MM.1S (cell line): ENCODE measurements at regions not wholly inside any gene's neighbourhood (a gene's known extent, or its start where the extent isn't known, plus 50 kb on each side); places are given as distances from the start of the nearest gene placed in this dataset.

ENCODE experiments used
- DNase-seq: peaks from one replicate; pipeline ENCODE4 v3.0.0-alpha.2; 2015
- H2AFZ ChIP-seq: fragments of 300-600 bp; sonication (generic); 2 replicates; pipeline ENCODE4 v1.6.0; 2016; ENCODE audit warnings: antibody characterized with exemption, low read length
- H3F3A ChIP-seq: fragments of 300-600 bp; sonication (generic); 2 replicates; pipeline ENCODE4 v1.6.1; 2016; ENCODE audit warnings: mild to moderate bottlenecking, antibody characterized with exemption, low read length, moderate library complexity, mixed read lengths; ENCODE audit not compliant: insufficient read depth
- H3K27ac ChIP-seq: fragments of 300-600 bp; sonication (generic); 2 replicates; pipeline ENCODE4 v1.5.1; 2016; ENCODE audit warnings: mild to moderate bottlenecking, low read length
- H3K27me3 ChIP-seq: fragments of 300-600 bp; sonication (generic); replicated peaks from 2 replicates; pipeline ENCODE4 v1.6.0; 2016; ENCODE audit warnings: low read length; ENCODE audit not compliant: insufficient read depth
- H3K36me3 ChIP-seq: fragments of 300-600 bp; sonication (generic); replicated peaks from 2 replicates; pipeline ENCODE4 v1.6.1; 2016; ENCODE audit warnings: mild to moderate bottlenecking, low read length, mixed read lengths; ENCODE audit not compliant: insufficient read depth
- H3K4me1 ChIP-seq: fragments of 300-600 bp; sonication (generic); 2 replicates; pipeline ENCODE4 v1.6.1; 2016; ENCODE audit warnings: low read length, mixed read lengths
- H3K4me2 ChIP-seq: fragments of 300-600 bp; sonication (generic); 2 replicates; pipeline ENCODE4 v1.6.0; 2016; ENCODE audit warnings: low read depth, low read length
- H3K4me3 ChIP-seq: fragments of 300-600 bp; sonication (generic); 2 replicates; pipeline ENCODE4 v1.5.1; 2016; ENCODE audit warnings: low read length, mixed read lengths
- H3K79me2 ChIP-seq: fragments of 300-600 bp; sonication (generic); 2 replicates; pipeline ENCODE4 v1.6.1; 2016; ENCODE audit warnings: mixed run types, low read length, mixed read lengths
- H3K9ac ChIP-seq: fragments of 300-600 bp; sonication (generic); 2 replicates; pipeline ENCODE4 v1.6.1; 2016; ENCODE audit warnings: low read length, mixed read lengths
- H3K9me2 ChIP-seq: fragments of 300-600 bp; sonication (generic); replicated peaks from 2 replicates; pipeline ENCODE4 v1.6.1; 2016; ENCODE audit warnings: mild to moderate bottlenecking, low read length, mixed read lengths; ENCODE audit not compliant: insufficient read depth
- H3K9me3 ChIP-seq: fragments of 300-600 bp; sonication (generic); replicated peaks from 2 replicates; pipeline ENCODE4 v1.6.1; 2016; ENCODE audit warnings: mild to moderate bottlenecking, low read length, mixed read lengths; ENCODE audit not compliant: insufficient read depth
- H4K20me1 ChIP-seq: fragments of 300-600 bp; sonication (generic); 2 replicates; pipeline ENCODE4 v1.6.1; 2016; ENCODE audit warnings: mild to moderate bottlenecking, low read length, moderate library complexity, mixed read lengths; ENCODE audit not compliant: insufficient read depth
- CTCF ChIP-seq: fragments of 300-600 bp; sonication (generic); IDR thresholded peaks from 2 replicates; pipeline ENCODE4 v1.5.1; 2016; ENCODE audit warnings: antibody characterized with exemption, low read length, mixed read lengths
- EZH2 ChIP-seq: fragments of 300-600 bp; sonication (generic); optimal IDR thresholded peaks from 2 replicates; pipeline ENCODE3; 2017; ENCODE audit warnings: low read depth, mild to moderate bottlenecking, antibody characterized with exemption, low read length, mixed read lengths
- EZH2phosphoT487 ChIP-seq: fragments of 300-600 bp; sonication (generic); IDR thresholded peaks from 2 replicates; pipeline ENCODE4 v1.6.1; 2018; ENCODE audit warnings: antibody characterized with exemption, low read length

- Histone ChIP-seq H4K20me1 (no peaks in the 10 kb centered on the region), H3F3A (no peaks in the 10 kb centered on the region), H3K9me2 (no peaks in the 10 kb centered on the region), H3K79me2 (no peaks in the 10 kb centered on the region), H3K4me1 (no peaks in the 10 kb centered on the region), H3K4me2 (no peak overlapping the region), H3K27ac (no peak overlapping the region), H2AFZ (no peak overlapping the region), H3K4me3 (no peak overlapping the region), H3K27me3 (no peaks in the 10 kb centered on the region), H3K9me3 (no peaks in the 10 kb centered on the region), H3K9ac (no peak overlapping the region), H3K36me3 (no peaks in the 10 kb centered on the region)
- no peak for TF ChIP-seq EZH2
- no peak for TF ChIP-seq CTCF
- TF ChIP-seq EZH2phosphoT487, result no peak
- no peak for DNase-seq
Measured at GRCh38 chr4:34139346-34139745, 2105.0 kb downstream of the ARAP2 start.

- H3K27me3 ChIP-seq, result no peaks in the 10 kb centered on the region
- H3K9me2 ChIP-seq, result no peaks in the 10 kb centered on the region
- no peaks in the 10 kb centered on the region for H3K36me3 ChIP-seq
- H3K27ac ChIP-seq, result no peak overlapping the region
- no peak overlapping the region for H3K4me3 ChIP-seq
- H3K4me1 ChIP-seq, result no peaks in the 10 kb centered on the region
- no peak for DNase-seq
- no peak overlapping the region for H3K4me2 ChIP-seq
- H3K79me2 ChIP-seq, result no peaks in the 10 kb centered on the region
- TF ChIP-seq EZH2 (no peak), CTCF (no peak), EZH2phosphoT487 (no peak)
- no peaks in the 10 kb centered on the region for H3K9me3 ChIP-seq
- no peaks in the 10 kb centered on the region for H3F3A ChIP-seq
- H3K9ac ChIP-seq, result no peak overlapping the region
- H2AFZ ChIP-seq, result no peak overlapping the region
- H4K20me1 ChIP-seq, result no peaks in the 10 kb centered on the region
Measured at GRCh38 chr4:34148322-34148908, 2095.9 kb downstream of the ARAP2 start.

GRCh38 chr4:34157547-34157946, 2086.8 kb downstream of the ARAP2 start:
- no peak overlapping the region for H3K27ac ChIP-seq
- H4K20me1 ChIP-seq, result no peaks in the 10 kb centered on the region
- H3K79me2 ChIP-seq, result no peaks in the 10 kb centered on the region
- H3F3A ChIP-seq, result no peaks in the 10 kb centered on the region
- no peaks in the 10 kb centered on the region for H3K27me3 ChIP-seq
- no peaks in the 10 kb centered on the region for H3K9me3 ChIP-seq
- H3K9me2 ChIP-seq, result no peaks in the 10 kb centered on the region
- TF ChIP-seq EZH2phosphoT487, result no peak
- no peak for TF ChIP-seq CTCF
- no peak for TF ChIP-seq EZH2
- H3K4me1 ChIP-seq, result no peaks in the 10 kb centered on the region
- no peak overlapping the region for H2AFZ ChIP-seq
- no peak for DNase-seq
- no peaks in the 10 kb centered on the region for H3K36me3 ChIP-seq
- H3K4me2 ChIP-seq, result no peak overlapping the region
- H3K9ac ChIP-seq, result no peak overlapping the region
- H3K4me3 ChIP-seq, result no peak overlapping the region
